ENCODE measurements at regions not wholly inside any gene's neighbourhood (a gene's known extent, or its start where the extent isn't known, plus 50 kb on each side); places are given as distances from the start of the nearest gene placed in this dataset.
"Not testable (repeated sequence)": the region's sequence is repeated elsewhere in the genome, so short reads cannot be mapped to it uniquely, and the experiment has no call there.

GRCh38 chr15:81723113-81723651 lies 322.6 kb downstream of the MEX3B start:
- no peak for DNase-seq (ENCODE audit: low spot score)

GRCh38 chr15:81716468-81716867 lies 329.4 kb downstream of the MEX3B start:
- DNase-seq (ENCODE audit: low spot score): not testable (repeated sequence)

GRCh38 chr15:81710328-81710727 lies 335.5 kb downstream of the MEX3B start:
- no peak for DNase-seq (ENCODE audit: low spot score)

GRCh38 chr15:81706816-81707346 lies 332.9 kb upstream of the TMC3 start:
- not testable (repeated sequence) for DNase-seq (ENCODE audit: low spot score)

- not testable (repeated sequence) for DNase-seq (ENCODE audit: low spot score)
These were observed 331.7 kb upstream of the TMC3 start for GRCh38 chr15:81705727-81706126.

- no peak for DNase-seq (ENCODE audit: low spot score)
These were observed 312.0 kb upstream of the TMC3 start for GRCh38 chr15:81686021-81686420.

GRCh38 chr15:81685237-81685636 lies 311.2 kb upstream of the TMC3 start:
- no peak for DNase-seq (ENCODE audit: low spot score)

- no peak for DNase-seq (ENCODE audit: low spot score)
These were observed 306.8 kb upstream of the TMC3 start for GRCh38 chr15:81680829-81681228.

GRCh38 chr15:81666839-81667238 lies 292.8 kb upstream of the TMC3 start:
- no peak for DNase-seq (ENCODE audit: low spot score)

- DNase-seq (ENCODE audit: low spot score): no peak
These were observed 287.0 kb upstream of the TMC3 start for GRCh38 chr15:81660976-81661375.

- no peak for DNase-seq (ENCODE audit: low spot score)
These were observed 279.2 kb upstream of the TMC3 start for GRCh38 chr15:81653259-81653658.

- no peak for DNase-seq (ENCODE audit: low spot score)
These were observed 271.5 kb upstream of the TMC3 start for GRCh38 chr15:81645470-81645869.

GRCh38 chr15:81643771-81644170 lies 269.8 kb upstream of the TMC3 start:
- DNase-seq (ENCODE audit: low spot score): no peak

GRCh38 chr15:81642451-81642990 lies 268.5 kb upstream of the TMC3 start:
- no peak for DNase-seq (ENCODE audit: low spot score)

GRCh38 chr15:81636064-81636463 lies 262.1 kb upstream of the TMC3 start:
- not testable (repeated sequence) for DNase-seq (ENCODE audit: low spot score)

GRCh38 chr15:81633889-81634288 lies 259.9 kb upstream of the TMC3 start:
- no peak for DNase-seq (ENCODE audit: low spot score)

GRCh38 chr15:81625896-81626295 lies 251.9 kb upstream of the TMC3 start:
- no peak for DNase-seq (ENCODE audit: low spot score)

GRCh38 chr15:81619002-81619401 lies 245.0 kb upstream of the TMC3 start:
- DNase-seq (ENCODE audit: low spot score): no peak

- no peak for DNase-seq (ENCODE audit: low spot score)
These were observed 238.6 kb upstream of the TMC3 start for GRCh38 chr15:81612631-81613030.

- no peak for DNase-seq (ENCODE audit: low spot score)
These were observed 237.7 kb upstream of the TMC3 start for GRCh38 chr15:81611679-81612078.

GRCh38 chr15:81608309-81608829 lies 234.4 kb upstream of the TMC3 start:
- no peak for DNase-seq (ENCODE audit: low spot score)

GRCh38 chr15:81604713-81605112 lies 230.7 kb upstream of the TMC3 start:
- DNase-seq (ENCODE audit: low spot score): no peak

GRCh38 chr15:81596159-81596865 lies 222.3 kb upstream of the TMC3 start:
- no peak for DNase-seq (ENCODE audit: low spot score)
